Astrocyte (in vitro differentiated cells and primary cell): ENCODE measurements at regions not wholly inside any gene's neighbourhood (a gene's known extent, or its start where the extent isn't known, plus 50 kb on each side); places are given as distances from the start of the nearest gene placed in this dataset.

Experiments used
- DNase-seq: peaks from one replicate; pipeline ENCODE4 v3.0.0-alpha.2; 2010; ENCODE audit warnings: low read depth
- FAIRE-seq: peaks from 2 replicates; lab custom pipeline; 2011; peaks lifted over from hg19 to GRCh38; lab: Jason Lieb, UNC
- H2AFZ ChIP-seq: 2 replicates; pipeline ENCODE4 v1.6.0; 2012; ENCODE audit warnings: low read depth, low read length, inconsistent platforms
- H3K27ac ChIP-seq: 2 replicates; pipeline ENCODE4 v1.5.1; 2011; ENCODE audit warnings: low read depth, low read length, inconsistent platforms
- H3K27me3 ChIP-seq: 2 replicates; pipeline ENCODE4 v1.6.0; 2011; ENCODE audit warnings: low read length, inconsistent platforms; ENCODE audit not compliant: insufficient read depth
- H3K36me3 ChIP-seq: 2 replicates; pipeline ENCODE4 v1.5.1; 2011; ENCODE audit warnings: low read length, inconsistent platforms; ENCODE audit not compliant: insufficient read depth
- H3K4me1 ChIP-seq: 2 replicates; pipeline ENCODE4 v1.5.1; 2011; ENCODE audit warnings: low read length, inconsistent platforms; ENCODE audit not compliant: insufficient read depth
- H3K4me2 ChIP-seq: 2 replicates; pipeline ENCODE4 v1.6.0; 2012; ENCODE audit warnings: low read length, inconsistent platforms
- H3K4me3 ChIP-seq: 2 replicates; pipeline ENCODE4 v1.5.1; 2011; ENCODE audit warnings: low read depth, mild to moderate bottlenecking, low read length, inconsistent platforms; ENCODE audit not compliant: insufficient read depth
- H3K79me2 ChIP-seq: 2 replicates; pipeline ENCODE4 v1.6.0; 2012; ENCODE audit warnings: mild to moderate bottlenecking, low read length, inconsistent platforms; ENCODE audit not compliant: insufficient read depth
- H3K9ac ChIP-seq: 2 replicates; pipeline ENCODE4 v1.6.0; 2012; ENCODE audit warnings: mild to moderate bottlenecking, low read length, inconsistent platforms
- H3K9me3 ChIP-seq: 2 replicates; pipeline ENCODE4 v1.5.1; 2012; ENCODE audit warnings: low read depth, mild to moderate bottlenecking, low read length, inconsistent platforms; ENCODE audit not compliant: insufficient read depth
- H4K20me1 ChIP-seq: 2 replicates; pipeline ENCODE4 v1.6.0; 2012; ENCODE audit warnings: low read length, inconsistent platforms; ENCODE audit not compliant: insufficient read depth
- H3K27ac Mint-ChIP-seq: one replicate; pipeline ENCODE4 v1.8.0; 2021; ENCODE audit warnings: mild to moderate bottlenecking, mixed read lengths; ENCODE audit not compliant: unreplicated experiment
- H3K27me3 Mint-ChIP-seq: one replicate; pipeline ENCODE4 v1.8.0; 2021; ENCODE audit warnings: low read depth, mixed read lengths; ENCODE audit not compliant: unreplicated experiment
- H3K36me3 Mint-ChIP-seq: one replicate; pipeline ENCODE4 v1.8.0; 2021; ENCODE audit warnings: low read depth, mixed read lengths; ENCODE audit not compliant: unreplicated experiment
- H3K4me1 Mint-ChIP-seq: one replicate; pipeline ENCODE4 v1.8.0; 2021; ENCODE audit warnings: low read depth, mixed read lengths; ENCODE audit not compliant: unreplicated experiment
- H3K4me3 Mint-ChIP-seq: one replicate; pipeline ENCODE4 v1.8.0; 2021; ENCODE audit warnings: mild to moderate bottlenecking, moderate library complexity, mixed read lengths; ENCODE audit not compliant: unreplicated experiment
- H3K9me3 Mint-ChIP-seq: one replicate; pipeline ENCODE4 v1.8.0; 2021; ENCODE audit warnings: mild to moderate bottlenecking, mixed read lengths; ENCODE audit not compliant: unreplicated experiment
- EZH2 ChIP-seq: IDR thresholded peaks from 2 replicates; pipeline ENCODE4 v1.6.1; 2012; ENCODE audit warnings: mild to moderate bottlenecking, low read length, inconsistent platforms; ENCODE audit not compliant: insufficient read depth
- TF ChIP-seq, protein P1 (sequence below): IDR thresholded peaks from 2 replicates; pipeline ENCODE4 v1.5.1; 2011; ENCODE audit warnings: low read depth, mild to moderate bottlenecking, inconsistent platforms, low read length, moderate library complexity; ENCODE audit not compliant: insufficient read depth

DNA sequence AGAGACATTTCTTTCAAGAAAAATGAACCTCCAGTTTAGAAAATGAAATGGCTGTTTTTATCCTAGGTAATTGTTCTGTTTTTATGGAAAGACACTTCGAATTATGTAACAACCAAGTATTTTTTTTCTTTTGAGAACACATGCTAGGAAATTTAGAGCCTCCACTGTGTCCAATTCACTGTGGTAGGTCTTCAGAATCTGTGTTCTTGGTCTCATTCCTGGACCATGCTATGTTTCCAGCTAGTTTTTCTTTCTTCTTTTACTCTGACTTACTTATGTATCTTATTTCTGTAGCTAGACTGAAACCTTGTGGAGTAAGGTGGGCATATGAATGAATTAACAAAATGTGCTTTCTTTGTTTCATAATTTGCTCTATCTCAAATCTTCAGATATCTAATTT, 391.7 kb upstream of the KLHL29 start:
- Histone ChIP-seq H3K27ac (no peak overlapping the region), H3K4me3 (no peak overlapping the region), H3K79me2 (no peaks in the 10 kb centered on the region), H3K27me3 (no peaks in the 10 kb centered on the region), H2AFZ (no peak overlapping the region), H3K9ac (no peak overlapping the region), H3K4me2 (no peak overlapping the region), H4K20me1 (no peaks in the 10 kb centered on the region), H3K9me3 (no peaks in the 10 kb centered on the region), H3K4me1 (no peaks in the 10 kb centered on the region), H3K36me3 (no peaks in the 10 kb centered on the region)
- H3K4me1 Mint-ChIP-seq = no peaks in the 10 kb centered on the region
- no peaks in the 10 kb centered on the region for H3K36me3 Mint-ChIP-seq
- no peak for FAIRE-seq
- no peak overlapping the region for H3K27ac Mint-ChIP-seq
- DNase-seq = no peak
- H3K27me3 Mint-ChIP-seq = peaks cover 3% of the 10 kb centered on the region
- H3K9me3 Mint-ChIP-seq = no peaks in the 10 kb centered on the region
- no peak for TF ChIP-seq EZH2
- TF ChIP-seq, protein P1, sequence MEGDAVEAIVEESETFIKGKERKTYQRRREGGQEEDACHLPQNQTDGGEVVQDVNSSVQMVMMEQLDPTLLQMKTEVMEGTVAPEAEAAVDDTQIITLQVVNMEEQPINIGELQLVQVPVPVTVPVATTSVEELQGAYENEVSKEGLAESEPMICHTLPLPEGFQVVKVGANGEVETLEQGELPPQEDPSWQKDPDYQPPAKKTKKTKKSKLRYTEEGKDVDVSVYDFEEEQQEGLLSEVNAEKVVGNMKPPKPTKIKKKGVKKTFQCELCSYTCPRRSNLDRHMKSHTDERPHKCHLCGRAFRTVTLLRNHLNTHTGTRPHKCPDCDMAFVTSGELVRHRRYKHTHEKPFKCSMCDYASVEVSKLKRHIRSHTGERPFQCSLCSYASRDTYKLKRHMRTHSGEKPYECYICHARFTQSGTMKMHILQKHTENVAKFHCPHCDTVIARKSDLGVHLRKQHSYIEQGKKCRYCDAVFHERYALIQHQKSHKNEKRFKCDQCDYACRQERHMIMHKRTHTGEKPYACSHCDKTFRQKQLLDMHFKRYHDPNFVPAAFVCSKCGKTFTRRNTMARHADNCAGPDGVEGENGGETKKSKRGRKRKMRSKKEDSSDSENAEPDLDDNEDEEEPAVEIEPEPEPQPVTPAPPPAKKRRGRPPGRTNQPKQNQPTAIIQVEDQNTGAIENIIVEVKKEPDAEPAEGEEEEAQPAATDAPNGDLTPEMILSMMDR = no peak
- H3K4me3 Mint-ChIP-seq = no peak overlapping the region

DNA sequence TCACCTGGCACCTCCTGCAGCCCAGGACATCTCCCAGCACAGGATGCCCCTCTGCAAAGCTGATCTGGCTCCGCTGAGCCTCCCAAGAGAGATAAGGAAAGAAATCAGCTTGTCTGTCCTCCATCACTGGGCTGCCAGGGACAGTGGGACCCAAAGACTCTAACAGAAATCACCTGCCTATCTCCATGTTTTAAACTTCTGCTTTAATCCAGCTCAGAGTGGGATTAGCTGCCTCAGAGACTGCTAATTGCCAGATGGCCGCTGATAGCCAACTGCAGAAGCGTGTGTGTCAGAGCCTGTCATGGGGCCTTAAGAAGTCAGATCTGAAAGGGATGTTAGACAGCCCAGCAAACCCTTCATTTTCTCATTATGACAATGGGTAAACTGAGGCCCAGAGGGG, 389.4 kb upstream of the KLHL29 start:
- no peak overlapping the region for H3K27ac Mint-ChIP-seq
- H3K4me1 Mint-ChIP-seq = no peaks in the 10 kb centered on the region
- Histone ChIP-seq H3K27ac (no peak overlapping the region), H3K4me3 (no peak overlapping the region), H3K4me1 (no peaks in the 10 kb centered on the region), H4K20me1 (no peaks in the 10 kb centered on the region), H3K4me2 (no peak overlapping the region), H3K9ac (no peak overlapping the region), H3K27me3 (no peaks in the 10 kb centered on the region), H3K36me3 (no peaks in the 10 kb centered on the region), H3K79me2 (no peaks in the 10 kb centered on the region), H2AFZ (no peak overlapping the region), H3K9me3 (no peaks in the 10 kb centered on the region)
- no peak for TF ChIP-seq EZH2
- TF ChIP-seq, protein P1 = no peak
- DNase-seq (no peak), FAIRE-seq (no peak)
- no peaks in the 10 kb centered on the region for H3K9me3 Mint-ChIP-seq
- H3K36me3 Mint-ChIP-seq = no peaks in the 10 kb centered on the region
- H3K4me3 Mint-ChIP-seq = no peak overlapping the region
- peaks cover 5% of the 10 kb centered on the region for H3K27me3 Mint-ChIP-seq

DNA sequence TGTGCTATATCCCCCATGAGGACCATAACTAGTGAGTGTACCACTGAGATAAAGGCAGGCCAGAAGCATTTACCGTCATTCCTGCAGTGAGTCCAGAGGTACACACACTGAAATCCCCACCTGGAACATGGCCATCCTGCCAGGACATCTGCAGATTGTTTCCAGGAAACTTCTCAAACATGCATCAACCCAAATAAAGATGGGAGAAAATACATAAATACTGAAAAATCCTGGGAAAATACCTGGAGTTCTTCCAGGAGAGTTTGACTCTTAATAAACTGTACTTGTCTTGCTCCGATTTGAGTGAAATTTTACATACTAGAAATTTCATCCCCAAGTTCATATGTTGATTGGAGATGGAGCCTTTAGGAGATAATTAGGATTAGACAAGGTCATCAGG, 388.1 kb upstream of the KLHL29 start:
- no peak overlapping the region for H3K4me3 ChIP-seq

More for the DNA sequence above, 388.1 kb upstream of the KLHL29 start:
- Mint-ChIP-seq H3K36me3 (no peaks in the 10 kb centered on the region), H3K9me3 (no peaks in the 10 kb centered on the region), H3K4me1 (no peaks in the 10 kb centered on the region), H3K27me3 (peaks cover 5% of the 10 kb centered on the region), H3K27ac (no peak overlapping the region), H3K4me3 (no peak overlapping the region)
- H3K36me3 ChIP-seq = no peaks in the 10 kb centered on the region
- H2AFZ ChIP-seq = no peak overlapping the region
- H3K79me2 ChIP-seq = no peaks in the 10 kb centered on the region
- H3K4me2 ChIP-seq = no peak overlapping the region
- TF ChIP-seq, protein P1 = no peak
- TF ChIP-seq EZH2 = no peak
- no peaks in the 10 kb centered on the region for H3K9me3 ChIP-seq
- DNase-seq (no peak), FAIRE-seq (no peak)
- H4K20me1 ChIP-seq = no peaks in the 10 kb centered on the region
- H3K4me1 ChIP-seq = no peaks in the 10 kb centered on the region
- no peak overlapping the region for H3K9ac ChIP-seq
- no peaks in the 10 kb centered on the region for H3K27me3 ChIP-seq
- H3K27ac ChIP-seq = no peak overlapping the region
